Eye (tissue), 1 donor: ENCODE measurements at regions not wholly inside any gene's neighbourhood (a gene's known extent, or its start where the extent isn't known, plus 50 kb on each side); places are given as distances from the start of the nearest gene placed in this dataset.

Experiments
- DNase-seq: peaks from one replicate; pipeline ENCODE4 v3.0.0-alpha.2; 2015

- no peak for DNase-seq
These were observed 113.2 kb downstream of the HSPH1 start for GRCh38 chr13:31048521-31048920.

- peak; percentile 93 for DNase-seq
These were observed 114.3 kb downstream of the TEX26 start for GRCh38 chr13:31046711-31047279.

GRCh38 chr13:31045286-31046081 is 113.0 kb downstream of the TEX26 start:
- no peak for DNase-seq

- DNase-seq, result peak; percentile 94
These were observed 112.2 kb downstream of the TEX26 start for GRCh38 chr13:31044364-31045285.

GRCh38 chr13:31043957-31044356 is 111.5 kb downstream of the TEX26 start:
- DNase-seq, result no peak

- DNase-seq, result no peak
These were observed 110.2 kb downstream of the TEX26 start for GRCh38 chr13:31042481-31043165.

GRCh38 chr13:31042049-31042448 is 109.6 kb downstream of the TEX26 start:
- DNase-seq, result no peak

GRCh38 chr13:31038834-31039552 is 106.5 kb downstream of the TEX26 start:
- no peak for DNase-seq

- DNase-seq, result no peak
These were observed 105.5 kb downstream of the TEX26 start for GRCh38 chr13:31037874-31038500.

- DNase-seq, result no peak
These were observed 104.6 kb downstream of the TEX26 start for GRCh38 chr13:31036731-31037695.

- peak; percentile 69 for DNase-seq
These were observed 102.9 kb downstream of the TEX26 start for GRCh38 chr13:31035185-31035965.

- DNase-seq, result no peak
These were observed 100.2 kb downstream of the TEX26 start for GRCh38 chr13:31032528-31033113.

GRCh38 chr13:31031482-31031881 is 99.0 kb downstream of the TEX26 start:
- no peak for DNase-seq

- no peak for DNase-seq
These were observed 96.6 kb downstream of the TEX26 start for GRCh38 chr13:31029102-31029501.

- DNase-seq, result no peak
These were observed 94.7 kb downstream of the TEX26 start for GRCh38 chr13:31027136-31027535.
